Adrenal gland (tissue), 9 donors: ENCODE measurements at regions not wholly inside any gene's neighbourhood (a gene's known extent, or its start where the extent isn't known, plus 50 kb on each side); places are given as distances from the start of the nearest gene placed in this dataset.

Experiments
- DNase-seq, 7 donors: peaks; one replicate each; pipeline ENCODE4 v3.0.0-alpha.2; 2019 to 2020
- H3K27ac ChIP-seq, 5 donors: fragments of 200-600 bp; sonication (generic) in 4 of 5; 1 replicate in 3 of 5; 2 replicates in 2 of 5; pipeline versions ENCODE4 v1.5.1 to v1.8.0; 2016 to 2020; ENCODE audit warnings: mild to moderate bottlenecking in 1 of 5
- H3K27me3 ChIP-seq: fragments of 200-600 bp; 2 replicates; pipeline ENCODE4 v1.8.0; 2021
- H3K36me3 ChIP-seq, 2 donors: fragments of 200-600 bp; replicated peaks in 1 of 2; 1 replicate in 1 of 2; 2 replicates in 1 of 2; pipeline versions ENCODE4 v1.5.1 to v1.8.0; 2018 to 2022
- H3K4me1 ChIP-seq, 2 donors: fragments of 200-600 bp; replicated peaks in 1 of 2; 1 replicate in 1 of 2; 2 replicates in 1 of 2; pipeline versions ENCODE4 v1.5.1 to v1.8.0; 2018 to 2021
- H3K4me3 ChIP-seq, 4 donors: fragments of 200-600 bp; sonication (generic) in 3 of 4; one replicate each; pipeline ENCODE4 v1.5.1; 2016 to 2018
- H3K9me3 ChIP-seq, 3 donors: fragments of 200-600 bp; sonication (generic) in 1 of 3; replicated peaks in 1 of 3; 1 replicate in 2 of 3; 2 replicates in 1 of 3; pipeline versions ENCODE4 v1.5.1 to v1.8.0; 2016 to 2021
- POLR2A ChIP-seq, 2 donors: fragments of 450-650 bp; IDR thresholded peaks; one replicate each; pipeline ENCODE4 v1.6.1; 2017; ENCODE audit warnings: antibody characterized with exemption in 2 of 2, mild to moderate bottlenecking in 2 of 2, moderate library complexity in 1 of 2
- WGBS, 4 donors: extraction: QIAGEN DNeasy Blood & Tissue Kit in 2 of 4; methylation state at CpG; one replicate each; pipeline versions ENCODE4 v1.1.5 to v1.1.7; 2013 to 2017; 5-methylcytosine and 5-hydroxymethylcytosine counted together
- intact Hi-C, 2 donors: fragments of 100-400 bp; cut with DNase I; formaldehyde crosslinking; loops; one replicate each; pipeline versions ENCODE4 v1.14.1 to v1.15.0; 2022 to 2023
- TF ChIP-seq, protein P1 (sequence below), 6 experiments: fragments of 450-650 bp in 4 of 6; fragments of 200-600 bp in 2 of 6; sonication (generic) in 1 of 6; IDR thresholded peaks; 1 replicate in 5 of 6; 2 replicates in 1 of 6; pipeline versions ENCODE4 v1.5.1 to v1.8.0; 2016 to 2021; ENCODE audit warnings: antibody characterized with exemption in 6 of 6, mild to moderate bottlenecking in 2 of 6, moderate library complexity in 1 of 6
- donor health status: healthy with polysubstance abuse.
- donor health status: Bipolar disorder and iron deficiency.
- donor health status: DM: yes; HTN: yes; CAD: no.
- donor health status: DM: no; HTN: no; CAD: no.
- donor health status: DM: no; HTN: no; CAD: no.

DNA sequence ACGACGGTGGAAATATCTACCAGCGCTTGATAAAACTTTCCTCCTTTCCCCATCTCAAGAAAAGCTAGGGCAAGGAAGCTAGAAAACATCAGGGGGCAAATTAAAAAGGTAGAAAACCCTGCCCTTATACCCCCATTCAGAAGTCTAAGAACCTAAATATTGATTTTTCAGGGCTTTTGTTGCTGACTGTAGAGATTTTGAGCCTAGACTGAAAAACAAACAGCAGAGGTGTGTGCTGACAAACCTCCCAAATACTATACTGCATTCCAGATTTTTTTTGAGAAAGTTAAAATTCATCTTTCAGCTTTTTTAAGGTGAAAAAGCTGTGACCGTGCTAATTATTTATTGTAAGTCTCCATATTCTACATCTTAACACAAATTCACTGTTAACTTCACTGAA, 478.3 kb upstream of the SOX5 start:
- TF ChIP-seq, protein P1, sequence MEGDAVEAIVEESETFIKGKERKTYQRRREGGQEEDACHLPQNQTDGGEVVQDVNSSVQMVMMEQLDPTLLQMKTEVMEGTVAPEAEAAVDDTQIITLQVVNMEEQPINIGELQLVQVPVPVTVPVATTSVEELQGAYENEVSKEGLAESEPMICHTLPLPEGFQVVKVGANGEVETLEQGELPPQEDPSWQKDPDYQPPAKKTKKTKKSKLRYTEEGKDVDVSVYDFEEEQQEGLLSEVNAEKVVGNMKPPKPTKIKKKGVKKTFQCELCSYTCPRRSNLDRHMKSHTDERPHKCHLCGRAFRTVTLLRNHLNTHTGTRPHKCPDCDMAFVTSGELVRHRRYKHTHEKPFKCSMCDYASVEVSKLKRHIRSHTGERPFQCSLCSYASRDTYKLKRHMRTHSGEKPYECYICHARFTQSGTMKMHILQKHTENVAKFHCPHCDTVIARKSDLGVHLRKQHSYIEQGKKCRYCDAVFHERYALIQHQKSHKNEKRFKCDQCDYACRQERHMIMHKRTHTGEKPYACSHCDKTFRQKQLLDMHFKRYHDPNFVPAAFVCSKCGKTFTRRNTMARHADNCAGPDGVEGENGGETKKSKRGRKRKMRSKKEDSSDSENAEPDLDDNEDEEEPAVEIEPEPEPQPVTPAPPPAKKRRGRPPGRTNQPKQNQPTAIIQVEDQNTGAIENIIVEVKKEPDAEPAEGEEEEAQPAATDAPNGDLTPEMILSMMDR (IDR thresholded peaks at IDR 0.05), result no peak
- TF ChIP-seq POLR2A (IDR thresholded peaks at IDR 0.05), result no peak
- H3K4me3 ChIP-seq, result no peak overlapping the region
- DNase-seq, result no peak
- H3K4me1 ChIP-seq, result no peaks in the 10 kb centered on the region
- no peaks in the 10 kb centered on the region for H3K36me3 ChIP-seq
- H3K27me3 ChIP-seq, result no peaks in the 10 kb centered on the region
- WGBS, 4 donors, result 82 to 90% (median 88%) methylated on average over 4 of the region's 4 CpGs
- H3K27ac ChIP-seq, result no peak overlapping the region
- intact Hi-C loops, result no loop called here
- no peaks in the 10 kb centered on the region for H3K9me3 ChIP-seq

DNA sequence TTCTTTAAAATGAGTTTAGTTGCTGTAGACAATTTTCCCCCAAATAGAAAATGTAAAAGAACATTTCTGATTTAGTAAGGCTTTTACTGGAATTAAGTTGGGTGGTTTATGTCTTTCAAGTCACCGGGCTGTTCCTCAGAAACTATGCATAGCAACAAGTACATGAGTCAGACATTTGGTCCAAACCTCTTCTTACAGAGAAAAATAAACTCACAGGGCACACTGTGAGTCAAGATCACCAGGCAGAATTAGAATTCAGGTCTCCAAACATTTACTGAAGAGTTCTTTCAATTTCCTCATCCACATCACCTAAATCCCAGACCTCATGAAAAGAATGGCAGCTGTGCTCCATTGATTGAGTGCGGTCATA, 476.1 kb upstream of the SOX5 start:
- Histone ChIP-seq H3K9me3 (no peaks in the 10 kb centered on the region), H3K4me1 (no peaks in the 10 kb centered on the region), H3K27ac (no peak overlapping the region), H3K4me3 (no peak overlapping the region), H3K27me3 (no peaks in the 10 kb centered on the region), H3K36me3 (no peaks in the 10 kb centered on the region)
- DNase-seq, result no peak
- no peak for TF ChIP-seq POLR2A (IDR thresholded peaks at IDR 0.05)
- TF ChIP-seq, protein P1 (IDR thresholded peaks at IDR 0.05), result no peak
- intact Hi-C loops, result no loop called here
- WGBS, 4 donors, result 94 to 96% (median 95%) methylated on average over 2 of the region's 2 CpGs

DNA sequence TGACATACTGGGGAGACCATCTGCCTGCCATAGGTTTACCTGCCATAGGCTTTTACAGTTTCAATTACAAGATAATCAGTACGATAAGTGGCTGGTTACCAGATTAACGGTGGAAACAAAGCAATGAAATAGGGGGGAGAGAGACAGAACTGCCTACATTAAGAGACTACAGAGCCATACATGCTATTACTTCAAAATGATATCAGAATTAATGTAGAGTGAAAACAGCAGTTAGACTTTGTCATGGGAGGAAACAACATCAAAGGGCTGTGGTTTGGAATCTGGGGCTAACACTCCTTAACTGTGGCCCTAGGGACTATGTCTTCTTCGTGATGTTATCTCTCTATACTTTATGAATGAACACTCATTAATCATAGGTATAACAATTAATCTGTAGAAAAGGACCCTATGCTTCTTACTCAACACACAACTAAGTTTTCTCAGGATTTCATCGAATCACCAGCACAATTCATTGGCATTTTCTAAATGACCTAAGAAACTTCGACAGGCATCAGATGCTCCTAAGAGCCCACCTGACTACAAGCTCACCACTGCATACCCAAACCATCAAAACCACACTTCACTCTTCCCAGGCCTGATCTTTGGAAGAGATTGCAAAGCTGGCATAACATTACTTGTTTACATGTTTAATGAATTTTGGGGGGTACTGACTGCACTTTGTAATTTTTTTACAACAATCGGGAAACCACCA, 475.6 kb upstream of the SOX5 start:
- DNase-seq, result no peak
- 70 to 83% (median 76%) methylated on average over 6 of the region's 6 CpGs for WGBS, 4 donors
- Histone ChIP-seq H3K4me3 (no peak overlapping the region), H3K27ac (no peak overlapping the region), H3K9me3 (no peaks in the 10 kb centered on the region), H3K36me3 (no peaks in the 10 kb centered on the region), H3K27me3 (no peaks in the 10 kb centered on the region), H3K4me1 (no peaks in the 10 kb centered on the region)
- no peak for TF ChIP-seq POLR2A (IDR thresholded peaks at IDR 0.05)
- TF ChIP-seq, protein P1 (IDR thresholded peaks at IDR 0.05), result no peak
- intact Hi-C loops, result no loop called here

DNA sequence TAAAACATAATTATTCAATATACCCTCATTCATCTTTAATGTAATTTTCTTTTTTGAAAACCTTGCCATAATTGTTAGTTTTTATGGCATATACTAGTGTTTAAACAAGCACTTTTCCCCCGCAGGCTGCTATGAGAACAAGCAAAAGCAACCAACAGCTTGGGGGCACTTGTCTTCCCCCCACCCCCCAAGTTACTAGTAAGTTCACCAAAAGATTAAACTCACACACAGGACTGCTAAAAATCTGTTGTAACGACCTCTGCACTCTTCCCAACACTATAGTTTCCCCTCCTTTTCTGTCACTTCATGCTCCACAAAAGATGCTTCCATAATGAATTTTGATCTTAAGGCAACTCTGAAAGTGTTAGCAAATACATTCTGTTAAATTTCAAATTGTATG, 474.9 kb upstream of the SOX5 start:
- intact Hi-C loops, result no loop called here
- Histone ChIP-seq H3K9me3 (no peaks in the 10 kb centered on the region), H3K27me3 (no peaks in the 10 kb centered on the region), H3K36me3 (no peaks in the 10 kb centered on the region), H3K27ac (no peak overlapping the region), H3K4me3 (no peak overlapping the region), H3K4me1 (no peaks in the 10 kb centered on the region)
- DNase-seq, result no peak
- 65 to 76% (median 68%) methylated on average over 2 of the region's 2 CpGs for WGBS, 4 donors
- TF ChIP-seq, protein P1 (IDR thresholded peaks at IDR 0.05), result no peak
- TF ChIP-seq POLR2A (IDR thresholded peaks at IDR 0.05), result no peak
